HG03565 (cell line): ENCODE measurements at regions not wholly inside any gene's neighbourhood (a gene's known extent, or its start where the extent isn't known, plus 50 kb on each side); places are given as distances from the start of the nearest gene placed in this dataset.

Experiments
- ATAC-seq: cut with Tn5 transposase; IDR thresholded peaks from one replicate; pipeline ENCODE4 v1.9.1; 2021; ENCODE audit warnings: mild to moderate bottlenecking, moderate library complexity; ENCODE audit not compliant: unreplicated experiment

GRCh38 chr17:77656054-77656453 lies 302.4 kb upstream of the TNRC6C start:
- ATAC-seq: no peak

- ATAC-seq: no peak
Observed at GRCh38 chr17:77657839-77658238, 300.7 kb upstream of the TNRC6C start.

GRCh38 chr17:77660524-77660923 lies 298.0 kb upstream of the TNRC6C start:
- no peak for ATAC-seq

- ATAC-seq: no peak
Observed at GRCh38 chr17:77662833-77663232, 295.7 kb upstream of the TNRC6C start.

GRCh38 chr17:77664097-77664729 lies 294.3 kb upstream of the TNRC6C start:
- no peak for ATAC-seq

GRCh38 chr17:77665833-77666232 lies 292.7 kb upstream of the TNRC6C start:
- ATAC-seq: no peak

- no peak for ATAC-seq
Observed at GRCh38 chr17:77666462-77666861, 292.0 kb upstream of the TNRC6C start.

- no peak for ATAC-seq
Observed at GRCh38 chr17:77666881-77667395, 291.6 kb upstream of the TNRC6C start.

GRCh38 chr17:77667478-77667877 lies 291.0 kb upstream of the TNRC6C start:
- ATAC-seq: no peak

GRCh38 chr17:77668518-77668917 lies 290.0 kb upstream of the TNRC6C start:
- no peak for ATAC-seq

GRCh38 chr17:77670173-77670572 lies 288.3 kb upstream of the TNRC6C start:
- no peak for ATAC-seq

GRCh38 chr17:77674358-77674757 lies 284.1 kb upstream of the TNRC6C start:
- ATAC-seq: no peak

GRCh38 chr17:77675411-77675810 lies 283.1 kb upstream of the TNRC6C start:
- no peak for ATAC-seq

GRCh38 chr17:77675816-77676215 lies 282.7 kb upstream of the TNRC6C start:
- no peak for ATAC-seq

- ATAC-seq: no peak
Observed at GRCh38 chr17:77676237-77676661, 282.3 kb upstream of the TNRC6C start.

- no peak for ATAC-seq
Observed at GRCh38 chr17:77677211-77677610, 281.3 kb upstream of the TNRC6C start.

GRCh38 chr17:77677630-77678029 lies 280.9 kb upstream of the TNRC6C start:
- no peak for ATAC-seq

- ATAC-seq: no peak
Observed at GRCh38 chr17:77679589-77679988, 278.9 kb upstream of the TNRC6C start.

- no peak for ATAC-seq
Observed at GRCh38 chr17:77681861-77682260, 276.6 kb upstream of the TNRC6C start.

GRCh38 chr17:77684803-77685798 lies 273.4 kb upstream of the TNRC6C start:
- ATAC-seq: no peak

GRCh38 chr17:77685881-77686486 lies 272.5 kb upstream of the TNRC6C start:
- ATAC-seq: no peak
